Upper lobe of left lung (tissue), 6 donors: ENCODE measurements at regions not wholly inside any gene's neighbourhood (a gene's known extent, or its start where the extent isn't known, plus 50 kb on each side); places are given as distances from the start of the nearest gene placed in this dataset.
A peak's percentile ranks its signal among the peaks of the same experiment; 100 is the strongest.

ENCODE experiments used
- ATAC-seq, 2 donors: fragments of 200-7000 bp; cut with Tn5 transposase; one replicate each; pipeline ENCODE4 v1.9.1; 2022; ENCODE audit warnings: mild to moderate bottlenecking in 2 of 2, moderate library complexity in 2 of 2; ENCODE audit not compliant: low FRiP score in 2 of 2
- DNase-seq, 2 donors: peaks; one replicate each; pipeline ENCODE4 v3.0.0-alpha.2; 2019 to 2020
- H3K27ac ChIP-seq, 4 donors: fragments of 200-600 bp; sonication (generic); one replicate each; pipeline ENCODE4 v1.5.1; 2016 to 2019
- H3K27me3 ChIP-seq, 4 donors: fragments of 200-600 bp; sonication (generic); one replicate each; pipeline ENCODE4 v1.5.1; 2017 to 2019
- H3K36me3 ChIP-seq, 4 donors: fragments of 200-600 bp; sonication (generic); one replicate each; pipeline ENCODE4 v1.5.1; 2016 to 2019
- H3K4me1 ChIP-seq, 4 donors: fragments of 200-600 bp; sonication (generic); one replicate each; pipeline ENCODE4 v1.5.1; 2018 to 2019
- H3K4me3 ChIP-seq, 4 donors: fragments of 200-600 bp; sonication (generic); one replicate each; pipeline ENCODE4 v1.5.1; 2017 to 2019; ENCODE audit warnings: mild to moderate bottlenecking in 2 of 4, moderate library complexity in 1 of 4
- H3K9me3 ChIP-seq, 4 donors: fragments of 200-600 bp; sonication (generic); one replicate each; pipeline ENCODE4 v1.5.1; 2018 to 2019
- CTCF ChIP-seq, 6 experiments: fragments of 450-650 bp in 4 of 6; fragments of 200-600 bp in 2 of 6; sonication (generic) in 2 of 6; IDR thresholded peaks; one replicate each; pipeline ENCODE4 v1.5.1; 2016 to 2019; ENCODE audit warnings: antibody characterized with exemption in 6 of 6
- EP300 ChIP-seq, 4 donors: sonication (generic); formaldehyde crosslinking; IDR thresholded peaks; one replicate each; pipeline ENCODE4 v1.5.1; 2017; ENCODE audit warnings: antibody characterized with exemption in 4 of 4, control low read depth in 2 of 4
- POLR2A ChIP-seq, 4 donors: fragments of 450-650 bp; IDR thresholded peaks; one replicate each; pipeline ENCODE4 v1.5.1; 2016 to 2017; ENCODE audit warnings: antibody characterized with exemption in 4 of 4, mild to moderate bottlenecking in 2 of 4
- POLR2AphosphoS5 ChIP-seq, 2 donors: sonication (generic); formaldehyde crosslinking; IDR thresholded peaks; one replicate each; pipeline ENCODE4 v1.5.1; 2017; ENCODE audit warnings: antibody characterized with exemption in 2 of 2
- WGBS, 2 donors: methylation state at CpG; one replicate each; pipeline ENCODE4 v1.1.5; 2017 to 2018; 5-methylcytosine and 5-hydroxymethylcytosine counted together
- donor health status: DM: no; HTN: no; CAD: no; lungs with moderate emphysema.
- donor health status: DM: no; HTN: yes; CAD: no; lungs with severe emphysema.

GRCh38 chr2:67318993-67319481 is 78.1 kb upstream of the ETAA1 start:
- H3K27me3 ChIP-seq: no peaks in the 10 kb centered on the region
- 81 to 87% methylated on average over 6 of the region's 6 CpGs for WGBS, 2 donors
- TF ChIP-seq POLR2A (IDR thresholded peaks at IDR 0.05) (no peak), EP300 (IDR thresholded peaks at IDR 0.05) (no peak), CTCF (IDR thresholded peaks at IDR 0.05) (no peak), POLR2AphosphoS5 (IDR thresholded peaks at IDR 0.05) (no peak)
- no peak for ATAC-seq
- no peak for DNase-seq
- no peaks in the 10 kb centered on the region for H3K4me1 ChIP-seq
- no peaks in the 10 kb centered on the region for H3K9me3 ChIP-seq
- no peak overlapping the region for H3K27ac ChIP-seq
- H3K36me3 ChIP-seq: no peaks in the 10 kb centered on the region
- H3K4me3 ChIP-seq: no peak overlapping the region

- H3K4me1 ChIP-seq: no peaks in the 10 kb centered on the region
- WGBS, 2 donors: 67 to 76% methylated on average over 3 of the region's 3 CpGs
- DNase-seq: no peak
- no peak for TF ChIP-seq EP300 (IDR thresholded peaks at IDR 0.05)
- TF ChIP-seq POLR2AphosphoS5 (IDR thresholded peaks at IDR 0.05): no peak
- no peak for TF ChIP-seq POLR2A (IDR thresholded peaks at IDR 0.05)
- no peak for TF ChIP-seq CTCF (IDR thresholded peaks at IDR 0.05)
- H3K36me3 ChIP-seq: no peaks in the 10 kb centered on the region
- ATAC-seq: no peak
- H3K4me3 ChIP-seq: no peak overlapping the region
- H3K9me3 ChIP-seq: no peaks in the 10 kb centered on the region
- no peak overlapping the region for H3K27ac ChIP-seq
- H3K27me3 ChIP-seq: no peaks in the 10 kb centered on the region
Measured at GRCh38 chr2:67320861-67321587, 76.1 kb upstream of the ETAA1 start.

GRCh38 chr2:67321588-67321903 is 75.6 kb upstream of the ETAA1 start:
- TF ChIP-seq CTCF (IDR thresholded peaks at IDR 0.05) (no peak), POLR2AphosphoS5 (IDR thresholded peaks at IDR 0.05) (no peak), POLR2A (IDR thresholded peaks at IDR 0.05) (no peak)
- 91% methylated on average over 3 of the region's 3 CpGs for WGBS, 2 donors

GRCh38 chr2:67322353-67323001 is 74.7 kb upstream of the ETAA1 start:
- 53 to 63% methylated on average over 3 of the region's 3 CpGs for WGBS, 2 donors
- ATAC-seq: peak; percentile 44 to 67
- H3K27ac ChIP-seq: no peak overlapping the region
- TF ChIP-seq POLR2A (IDR thresholded peaks at IDR 0.05): no peak
- TF ChIP-seq CTCF (IDR thresholded peaks at IDR 0.05): peak in 5 of 6 experiments; percentile 16 to 40 (median 25)
- TF ChIP-seq POLR2AphosphoS5 (IDR thresholded peaks at IDR 0.05): no peak
- no peak for TF ChIP-seq EP300 (IDR thresholded peaks at IDR 0.05)
- H3K4me1 ChIP-seq: no peaks in the 10 kb centered on the region
- H3K36me3 ChIP-seq: no peaks in the 10 kb centered on the region
- H3K4me3 ChIP-seq: no peak overlapping the region
- peak in 1 of 2 donors; percentile 34 for DNase-seq
- H3K27me3 ChIP-seq: no peaks in the 10 kb centered on the region
- H3K9me3 ChIP-seq: no peaks in the 10 kb centered on the region

More at GRCh38 chr2:67321588-67321903, 75.6 kb upstream of the ETAA1 start:
- no peaks in the 10 kb centered on the region for H3K9me3 ChIP-seq
- no peaks in the 10 kb centered on the region for H3K4me1 ChIP-seq
- no peak overlapping the region for H3K4me3 ChIP-seq
- H3K27me3 ChIP-seq: no peaks in the 10 kb centered on the region
- DNase-seq (no peak), ATAC-seq (no peak)
- no peak overlapping the region for H3K27ac ChIP-seq
- no peaks in the 10 kb centered on the region for H3K36me3 ChIP-seq
